ENCODE measurements at regions not wholly inside any gene's neighbourhood (a gene's known extent, or its start where the extent isn't known, plus 50 kb on each side); places are given as distances from the start of the nearest gene placed in this dataset.

GRCh38 chr22:47676685-47677084, 914.2 kb downstream of the TBC1D22A start:
- TF ChIP-seq EZH2 (IDR thresholded peaks at IDR 0.05): no peak
- TF ChIP-seq FOXP2 (optimal IDR thresholded peaks at IDR 0.05; ENCODE audit: control extremely low read depth, extremely low read length, insufficient read depth): no peak
- TF ChIP-seq POLR2AphosphoS5 (IDR thresholded peaks at IDR 0.05; ENCODE audit: borderline replicate concordance, low read depth, low read length): no peak
